Loucy (cell line): ENCODE measurements at regions not wholly inside any gene's neighbourhood (a gene's known extent, or its start where the extent isn't known, plus 50 kb on each side); places are given as distances from the start of the nearest gene placed in this dataset.

Experiments used
- EZH2phosphoT487 ChIP-seq: fragments of 200-600 bp; IDR thresholded peaks from 2 replicates; pipeline ENCODE4 v1.6.1; 2018; ENCODE audit warnings: antibody characterized with exemption, mild to moderate bottlenecking, moderate library complexity, borderline replicate concordance
- TF ChIP-seq, protein P1 (sequence below): fragments of 200-600 bp; sonication (generic); conservative IDR thresholded peaks from 2 replicates; pipeline ENCODE4 v1.5.1; 2014; ENCODE audit warnings: mild to moderate bottlenecking, antibody characterized with exemption, low read length

DNA sequence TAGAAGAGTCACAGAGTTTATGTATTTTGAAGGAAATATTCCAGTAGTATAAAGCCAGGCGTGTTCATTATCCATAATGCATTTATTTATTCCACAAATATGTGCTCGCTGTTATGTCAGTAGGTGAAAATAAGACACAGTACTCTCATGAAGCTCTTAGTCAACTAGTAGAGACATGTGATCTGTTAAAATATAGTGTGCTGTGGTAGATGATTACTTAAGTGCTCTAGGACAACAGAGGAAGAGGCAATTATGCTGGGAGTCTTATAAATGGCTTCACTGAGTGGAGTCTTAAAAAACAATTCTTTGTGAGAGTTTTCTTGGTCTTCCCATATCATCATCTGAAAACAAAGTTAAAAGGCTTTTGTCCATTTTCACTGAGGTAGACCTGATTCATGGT lies 457.3 kb downstream of the XIRP2 start:
- TF ChIP-seq EZH2phosphoT487: no peak
- TF ChIP-seq, protein P1, sequence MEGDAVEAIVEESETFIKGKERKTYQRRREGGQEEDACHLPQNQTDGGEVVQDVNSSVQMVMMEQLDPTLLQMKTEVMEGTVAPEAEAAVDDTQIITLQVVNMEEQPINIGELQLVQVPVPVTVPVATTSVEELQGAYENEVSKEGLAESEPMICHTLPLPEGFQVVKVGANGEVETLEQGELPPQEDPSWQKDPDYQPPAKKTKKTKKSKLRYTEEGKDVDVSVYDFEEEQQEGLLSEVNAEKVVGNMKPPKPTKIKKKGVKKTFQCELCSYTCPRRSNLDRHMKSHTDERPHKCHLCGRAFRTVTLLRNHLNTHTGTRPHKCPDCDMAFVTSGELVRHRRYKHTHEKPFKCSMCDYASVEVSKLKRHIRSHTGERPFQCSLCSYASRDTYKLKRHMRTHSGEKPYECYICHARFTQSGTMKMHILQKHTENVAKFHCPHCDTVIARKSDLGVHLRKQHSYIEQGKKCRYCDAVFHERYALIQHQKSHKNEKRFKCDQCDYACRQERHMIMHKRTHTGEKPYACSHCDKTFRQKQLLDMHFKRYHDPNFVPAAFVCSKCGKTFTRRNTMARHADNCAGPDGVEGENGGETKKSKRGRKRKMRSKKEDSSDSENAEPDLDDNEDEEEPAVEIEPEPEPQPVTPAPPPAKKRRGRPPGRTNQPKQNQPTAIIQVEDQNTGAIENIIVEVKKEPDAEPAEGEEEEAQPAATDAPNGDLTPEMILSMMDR: no peak
